Caco-2 (cell line): ENCODE measurements at regions not wholly inside any gene's neighbourhood (a gene's known extent, or its start where the extent isn't known, plus 50 kb on each side); places are given as distances from the start of the nearest gene placed in this dataset.

Source experiments
- BruUV-seq: library from RNA; stranded (reverse); fragments of 400-500 nt; replicated peaks from 2 replicates; lab custom pipeline; 2021; lab: Mats Ljungman, UMichigan
- CTCF ChIA-PET: fragments of 300-600 bp; sonication (Branson Sonifier 250); formaldehyde crosslinking; loops from one replicate; lab custom pipeline; 2022; ENCODE audit warnings: antibody characterized with exemption; lab: Charles Lee
- POLR2A ChIA-PET: fragments of 300-600 bp; sonication (Branson Sonifier 250); formaldehyde crosslinking; loops from one replicate; lab custom pipeline; 2022; ENCODE audit warnings: antibody characterized with exemption; lab: Charles Lee
- DNase-seq, 2 experiments: peaks; one replicate each; pipeline versions ENCODE4 v3.0.0 to v3.0.0-alpha.2; 2020 to 2022
- H3K27me3 ChIP-seq: replicated peaks from 2 replicates; pipeline ENCODE4 v1.6.0; 2011; ENCODE audit warnings: low read length; ENCODE audit not compliant: control insufficient read depth, insufficient read depth
- H3K36me3 ChIP-seq: 2 replicates; pipeline ENCODE4 v1.5.1; 2011; ENCODE audit warnings: low read length; ENCODE audit not compliant: control insufficient read depth, insufficient read depth
- H3K4me1 ChIP-seq: fragments of 250-450 bp; sonication (Bioruptor Pico); 2 replicates; pipeline ENCODE4 v1.5.1; 2020; ENCODE audit warnings: mild to moderate bottlenecking
- H3K4me3 ChIP-seq: 2 replicates; pipeline ENCODE4 v1.5.1; 2011; ENCODE audit warnings: low read depth, mild to moderate bottlenecking, control low read depth, low read length
- H3K9me3 ChIP-seq: fragments of 250-450 bp; sonication (Bioruptor Pico); 2 replicates; pipeline ENCODE4 v1.5.1; 2020; ENCODE audit warnings: mild to moderate bottlenecking, moderate library complexity
- H3K27ac Mint-ChIP-seq: one replicate; pipeline ENCODE4 v1.8.0; 2022; ENCODE audit warnings: mixed read lengths; ENCODE audit not compliant: unreplicated experiment
- H3K27me3 Mint-ChIP-seq: one replicate; pipeline ENCODE4 v1.8.0; 2022; ENCODE audit warnings: mixed read lengths; ENCODE audit not compliant: insufficient read depth, unreplicated experiment
- H3K36me3 Mint-ChIP-seq: one replicate; pipeline ENCODE4 v1.8.0; 2022; ENCODE audit warnings: mild to moderate bottlenecking, mixed read lengths; ENCODE audit not compliant: insufficient read depth, unreplicated experiment
- H3K4me1 Mint-ChIP-seq: one replicate; pipeline ENCODE4 v1.8.0; 2022; ENCODE audit warnings: low read depth, mixed read lengths; ENCODE audit not compliant: unreplicated experiment
- H3K4me3 Mint-ChIP-seq: one replicate; pipeline ENCODE4 v1.8.0; 2022; ENCODE audit warnings: mild to moderate bottlenecking, moderate library complexity, mixed read lengths; ENCODE audit not compliant: unreplicated experiment
- H3K9me3 Mint-ChIP-seq: one replicate; pipeline ENCODE4 v1.8.0; 2022; ENCODE audit warnings: mixed read lengths; ENCODE audit not compliant: unreplicated experiment
- intact Hi-C: fragments of 100-400 bp; cut with micrococcal nuclease; formaldehyde crosslinking; loops from one replicate; pipeline ENCODE4 v1.10.0; 2022; ENCODE audit not compliant: unreplicated experiment
- TF ChIP-seq, protein P1 (sequence below), 2 experiments: fragments of 200-600 bp in 1 of 2; IDR thresholded peaks; 1 replicate in 1 of 2; 2 replicates in 1 of 2; pipeline versions ENCODE4 v1.5.1 to v1.8.0; 2011 to 2022; ENCODE audit warnings: antibody characterized with exemption in 1 of 2, control low read depth in 1 of 2, inconsistent platforms in 1 of 2, low read depth in 1 of 2, low read length in 1 of 2, mild to moderate bottlenecking in 1 of 2, moderate library complexity in 1 of 2; ENCODE audit not compliant: insufficient read depth in 1 of 2, severe bottlenecking in 1 of 2, unreplicated experiment in 1 of 2

DNA sequence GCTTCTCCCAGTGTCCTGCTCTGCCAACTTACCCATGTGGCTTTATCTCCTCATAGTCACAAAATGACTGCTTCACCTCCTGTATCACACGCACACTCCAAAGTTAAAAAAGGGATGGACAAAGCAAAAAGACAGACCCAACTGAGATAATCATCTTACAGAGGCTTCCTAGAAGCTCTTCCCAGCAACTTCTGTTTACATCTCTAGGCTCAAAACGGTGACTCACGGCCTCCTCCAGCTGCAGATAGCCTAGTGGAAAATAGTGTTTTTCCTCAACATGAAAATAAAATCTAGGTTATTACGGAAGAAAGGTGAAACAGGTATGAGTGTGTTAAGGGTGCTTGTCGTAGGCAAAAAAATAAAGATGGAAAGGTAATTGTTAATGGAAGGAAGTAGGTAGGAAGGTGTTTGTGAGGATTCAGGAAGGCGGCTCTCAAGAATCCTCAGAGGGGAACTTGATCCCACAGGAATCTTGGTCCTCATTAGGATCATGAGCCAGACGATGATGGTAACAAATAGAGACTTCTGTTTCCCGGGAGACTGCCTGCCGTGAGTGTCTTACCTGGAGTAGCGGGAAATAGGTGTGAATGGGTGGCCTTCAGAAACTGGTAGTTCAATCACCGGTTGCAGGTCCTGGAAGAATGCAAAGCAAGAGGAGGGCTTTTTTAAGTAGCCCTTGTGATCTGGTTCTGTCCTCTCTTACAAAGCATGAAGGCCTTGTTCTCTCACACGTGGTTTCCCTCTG lies 487.5 kb upstream of the TMEM132C start:
- Mint-ChIP-seq H3K9me3 (no peaks in the 10 kb centered on the region), H3K27ac (no peak overlapping the region), H3K36me3 (no peaks in the 10 kb centered on the region), H3K4me1 (no peaks in the 10 kb centered on the region), H3K27me3 (peaks cover 6% of the 10 kb centered on the region), H3K4me3 (no peak overlapping the region)
- Histone ChIP-seq H3K4me1 (no peaks in the 10 kb centered on the region), H3K36me3 (no peaks in the 10 kb centered on the region), H3K9me3 (no peaks in the 10 kb centered on the region), H3K4me3 (no peak overlapping the region), H3K27me3 (no peaks in the 10 kb centered on the region)
- DNase-seq: no peak
- CTCF ChIA-PET: no interaction called here
- BruUV-seq: no TSS peak
- intact Hi-C loops: no loop called here
- TF ChIP-seq, protein P1, sequence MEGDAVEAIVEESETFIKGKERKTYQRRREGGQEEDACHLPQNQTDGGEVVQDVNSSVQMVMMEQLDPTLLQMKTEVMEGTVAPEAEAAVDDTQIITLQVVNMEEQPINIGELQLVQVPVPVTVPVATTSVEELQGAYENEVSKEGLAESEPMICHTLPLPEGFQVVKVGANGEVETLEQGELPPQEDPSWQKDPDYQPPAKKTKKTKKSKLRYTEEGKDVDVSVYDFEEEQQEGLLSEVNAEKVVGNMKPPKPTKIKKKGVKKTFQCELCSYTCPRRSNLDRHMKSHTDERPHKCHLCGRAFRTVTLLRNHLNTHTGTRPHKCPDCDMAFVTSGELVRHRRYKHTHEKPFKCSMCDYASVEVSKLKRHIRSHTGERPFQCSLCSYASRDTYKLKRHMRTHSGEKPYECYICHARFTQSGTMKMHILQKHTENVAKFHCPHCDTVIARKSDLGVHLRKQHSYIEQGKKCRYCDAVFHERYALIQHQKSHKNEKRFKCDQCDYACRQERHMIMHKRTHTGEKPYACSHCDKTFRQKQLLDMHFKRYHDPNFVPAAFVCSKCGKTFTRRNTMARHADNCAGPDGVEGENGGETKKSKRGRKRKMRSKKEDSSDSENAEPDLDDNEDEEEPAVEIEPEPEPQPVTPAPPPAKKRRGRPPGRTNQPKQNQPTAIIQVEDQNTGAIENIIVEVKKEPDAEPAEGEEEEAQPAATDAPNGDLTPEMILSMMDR (IDR thresholded peaks at IDR 0.05; ENCODE audit: insufficient read depth in 1 of 2, low read depth in 1 of 2, low read length in 1 of 2, severe bottlenecking in 1 of 2, unreplicated experiment in 1 of 2): no peak
- POLR2A ChIA-PET: no interaction called here

DNA sequence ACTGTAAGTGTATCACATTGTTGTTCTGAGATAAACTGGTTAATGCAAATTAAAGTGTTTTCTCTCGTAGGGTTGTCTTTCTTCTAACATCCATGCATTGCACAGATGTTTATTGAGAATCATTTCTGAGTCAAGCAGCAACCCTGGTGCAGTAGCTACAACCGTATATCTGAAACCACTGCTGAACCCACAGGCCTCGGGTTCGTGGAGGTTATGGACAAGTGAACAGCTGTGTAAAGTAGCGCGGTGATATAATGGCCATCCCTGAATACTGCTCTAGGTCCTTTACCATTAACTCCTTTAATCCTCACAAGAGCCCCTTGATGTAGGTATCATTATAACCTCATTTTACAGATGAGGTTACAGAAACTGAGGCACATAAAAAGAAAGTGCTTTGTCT lies 486.1 kb upstream of the TMEM132C start:
- H3K27ac Mint-ChIP-seq: no peak overlapping the region
- intact Hi-C loops: no loop called here
- Histone ChIP-seq H3K36me3 (no peaks in the 10 kb centered on the region), H3K9me3 (no peaks in the 10 kb centered on the region), H3K4me3 (no peak overlapping the region), H3K27me3 (no peaks in the 10 kb centered on the region), H3K4me1 (no peaks in the 10 kb centered on the region)
- no peaks in the 10 kb centered on the region for H3K9me3 Mint-ChIP-seq
- BruUV-seq: no TSS peak
- no peaks in the 10 kb centered on the region for H3K36me3 Mint-ChIP-seq
- peaks cover 6% of the 10 kb centered on the region for H3K27me3 Mint-ChIP-seq
- DNase-seq: no peak
- no peaks in the 10 kb centered on the region for H3K4me1 Mint-ChIP-seq
- ChIA-PET POLR2A (no interaction called here), CTCF (no interaction called here)
- TF ChIP-seq, protein P1 (IDR thresholded peaks at IDR 0.05; ENCODE audit: insufficient read depth in 1 of 2, low read depth in 1 of 2, low read length in 1 of 2, severe bottlenecking in 1 of 2, unreplicated experiment in 1 of 2): no peak
- no peak overlapping the region for H3K4me3 Mint-ChIP-seq

DNA sequence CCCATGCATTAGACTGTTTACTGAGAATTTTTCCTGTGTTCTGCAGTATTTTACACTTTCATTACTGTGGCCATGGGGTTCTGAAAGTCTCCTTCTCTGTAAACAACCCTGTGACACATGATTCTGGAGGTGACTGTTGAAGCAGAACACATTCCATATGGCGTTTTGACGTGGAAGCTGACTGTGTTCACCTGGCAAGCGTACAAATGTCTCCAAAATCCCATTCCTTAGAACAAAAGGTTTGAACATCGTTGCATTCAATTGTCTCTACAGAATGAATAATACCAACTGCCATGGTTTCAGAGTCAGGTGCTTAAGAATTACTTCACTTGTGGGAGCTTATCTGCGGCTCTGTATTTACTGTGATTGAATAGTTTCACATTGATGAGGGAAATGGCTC lies 485.6 kb upstream of the TMEM132C start:
- TF ChIP-seq, protein P1 (IDR thresholded peaks at IDR 0.05; ENCODE audit: insufficient read depth in 1 of 2, low read depth in 1 of 2, low read length in 1 of 2, severe bottlenecking in 1 of 2, unreplicated experiment in 1 of 2): no peak
- Histone ChIP-seq H3K27me3 (no peaks in the 10 kb centered on the region), H3K36me3 (no peaks in the 10 kb centered on the region), H3K4me1 (no peaks in the 10 kb centered on the region), H3K4me3 (no peak overlapping the region), H3K9me3 (no peaks in the 10 kb centered on the region)
- DNase-seq: no peak
- no peak overlapping the region for H3K4me3 Mint-ChIP-seq
- H3K4me1 Mint-ChIP-seq: no peaks in the 10 kb centered on the region
- ChIA-PET POLR2A (no interaction called here), CTCF (no interaction called here)
- intact Hi-C loops: no loop called here
- H3K36me3 Mint-ChIP-seq: no peaks in the 10 kb centered on the region
- H3K27me3 Mint-ChIP-seq: peaks cover 6% of the 10 kb centered on the region
- no peak overlapping the region for H3K27ac Mint-ChIP-seq
- no peaks in the 10 kb centered on the region for H3K9me3 Mint-ChIP-seq
- BruUV-seq: no TSS peak
